ENCODE measurements at regions not wholly inside any gene's neighbourhood (a gene's known extent, or its start where the extent isn't known, plus 50 kb on each side); places are given as distances from the start of the nearest gene placed in this dataset.

GRCh38 chr11:116189408-116190170 is 583.2 kb downstream of the BUD13 start:
- ATAC-seq = no peak
- TF ChIP-seq SNAI2 (CRISPR knock-in tag; IDR thresholded peaks at IDR 0.05) (no peak), ZNF70 (CRISPR knock-in tag; IDR thresholded peaks at IDR 0.05) (no peak), CSRNP3 (CRISPR knock-in tag; IDR thresholded peaks at IDR 0.05) (no peak), PPARA (CRISPR knock-in tag; IDR thresholded peaks at IDR 0.05; ENCODE audit: borderline replicate concordance) (no peak), OSR1 (CRISPR knock-in tag; IDR thresholded peaks at IDR 0.05) (no peak), BACH2 (CRISPR knock-in tag; IDR thresholded peaks at IDR 0.05; ENCODE audit: borderline replicate concordance) (no peak), ZFP30 (CRISPR knock-in tag; IDR thresholded peaks at IDR 0.05) (no peak), CSDC2 (CRISPR knock-in tag; IDR thresholded peaks at IDR 0.05) (no peak)

- no peak for ATAC-seq
- no peak for TF ChIP-seq TCF4 (CRISPR knock-in tag; IDR thresholded peaks at IDR 0.05; ENCODE audit: borderline replicate concordance)
- no peak for TF ChIP-seq TSHZ2 (CRISPR knock-in tag; IDR thresholded peaks at IDR 0.05)
- TF ChIP-seq PPARA (CRISPR knock-in tag; IDR thresholded peaks at IDR 0.05; ENCODE audit: borderline replicate concordance) = no peak
- no peak for TF ChIP-seq ZNF565 (CRISPR knock-in tag; conservative IDR thresholded peaks at IDR 0.05; ENCODE audit: low read depth)
- no peak for TF ChIP-seq ZFP30 (CRISPR knock-in tag; IDR thresholded peaks at IDR 0.05)
Observed at GRCh38 chr11:116188350-116188749, 584.4 kb downstream of the BUD13 start.

- ATAC-seq = no peak
- no peak for TF ChIP-seq CSDC2 (CRISPR knock-in tag; IDR thresholded peaks at IDR 0.05)
- no peak for TF ChIP-seq ZNF8 (CRISPR knock-in tag; IDR thresholded peaks at IDR 0.05)
- TF ChIP-seq ZFP30 (CRISPR knock-in tag; IDR thresholded peaks at IDR 0.05) = no peak
- no peak for TF ChIP-seq ZNF70 (CRISPR knock-in tag; IDR thresholded peaks at IDR 0.05)
- TF ChIP-seq CREB5 (CRISPR knock-in tag; IDR thresholded peaks at IDR 0.05; ENCODE audit: low read depth) = no peak
- TF ChIP-seq PPARA (CRISPR knock-in tag; IDR thresholded peaks at IDR 0.05; ENCODE audit: borderline replicate concordance) = no peak
- no peak for TF ChIP-seq BACH2 (CRISPR knock-in tag; IDR thresholded peaks at IDR 0.05; ENCODE audit: borderline replicate concordance)
- TF ChIP-seq ZFP3 (CRISPR knock-in tag; IDR thresholded peaks at IDR 0.05) = no peak
- TF ChIP-seq SNAI2 (CRISPR knock-in tag; IDR thresholded peaks at IDR 0.05) = no peak
- no peak for TF ChIP-seq ZC3H10 (CRISPR knock-in tag; IDR thresholded peaks at IDR 0.05)
- no peak for TF ChIP-seq GLIS3 (CRISPR knock-in tag; IDR thresholded peaks at IDR 0.05)
- no peak for TF ChIP-seq POU6F1 (CRISPR knock-in tag; IDR thresholded peaks at IDR 0.05; ENCODE audit: borderline replicate concordance, low read depth)
- TF ChIP-seq ESRRG (CRISPR knock-in tag; IDR thresholded peaks at IDR 0.05) = no peak
- no peak for TF ChIP-seq ARNTL (CRISPR knock-in tag; IDR thresholded peaks at IDR 0.05; ENCODE audit: borderline replicate concordance, low read depth)
- no peak for TF ChIP-seq CSRNP3 (CRISPR knock-in tag; IDR thresholded peaks at IDR 0.05)
- no peak for TF ChIP-seq OSR1 (CRISPR knock-in tag; IDR thresholded peaks at IDR 0.05)
- no peak for TF ChIP-seq PATZ1 (CRISPR knock-in tag; IDR thresholded peaks at IDR 0.05; ENCODE audit: borderline replicate concordance)
Observed at GRCh38 chr11:116187026-116187425, 585.8 kb downstream of the BUD13 start.
